GM12891 (cell line): ENCODE measurements at regions not wholly inside any gene's neighbourhood (a gene's known extent, or its start where the extent isn't known, plus 50 kb on each side); places are given as distances from the start of the nearest gene placed in this dataset.

ENCODE experiments used
- PAX5 ChIP-seq: IDR thresholded peaks from 2 replicates; pipeline ENCODE4 v1.6.1; 2011; ENCODE audit warnings: low read length, moderate library complexity, mild to moderate bottlenecking; ENCODE audit not compliant: insufficient read depth, severe bottlenecking
- POLR2A ChIP-seq: IDR thresholded peaks from 2 replicates; pipeline ENCODE4 v1.6.1; 2011; ENCODE audit warnings: low read depth, low read length, control low read depth
- POLR2AphosphoS5 ChIP-seq: IDR thresholded peaks from 2 replicates; pipeline ENCODE4 v1.6.1; 2011; ENCODE audit warnings: low read depth, low read length, control low read depth
- POU2F2 ChIP-seq: IDR thresholded peaks from 2 replicates; pipeline ENCODE4 v1.6.1; 2011; ENCODE audit warnings: low read depth, mild to moderate bottlenecking, control low read depth, low read length, moderate library complexity
- SPI1 ChIP-seq: IDR thresholded peaks from 2 replicates; pipeline ENCODE4 v1.6.1; 2011; ENCODE audit warnings: low read depth, low read length, control low read depth
- TAF1 ChIP-seq: IDR thresholded peaks from 2 replicates; pipeline ENCODE4 v1.6.1; 2011; ENCODE audit warnings: low read depth, low read length, control low read depth

DNA sequence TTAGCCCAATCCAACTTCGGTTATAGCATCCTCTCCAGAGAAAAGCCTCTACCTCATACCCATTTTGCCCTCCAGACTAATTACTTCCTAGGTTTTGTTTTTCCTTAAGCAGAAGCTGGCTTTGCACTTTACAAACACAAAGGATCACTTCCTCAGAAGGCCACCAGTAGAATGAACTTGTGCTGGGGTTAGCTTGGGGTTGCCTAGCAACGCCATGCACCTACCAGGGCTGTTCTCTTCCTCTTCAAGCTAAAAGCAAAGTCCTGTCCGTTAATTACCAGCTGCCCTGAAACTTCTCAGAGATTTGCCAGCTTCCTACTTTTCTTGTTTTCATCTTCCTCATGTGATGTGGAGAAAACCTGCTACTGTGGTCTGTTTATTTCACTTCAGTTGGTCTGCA lies 132.0 kb upstream of the WWC1 start:
- TF ChIP-seq POLR2A (no peak), POLR2AphosphoS5 (no peak), TAF1 (no peak), PAX5 (no peak), SPI1 (peak; percentile 68), POU2F2 (no peak)
